ENCODE measurements at regions not wholly inside any gene's neighbourhood (a gene's known extent, or its start where the extent isn't known, plus 50 kb on each side); places are given as distances from the start of the nearest gene placed in this dataset.

DNA sequence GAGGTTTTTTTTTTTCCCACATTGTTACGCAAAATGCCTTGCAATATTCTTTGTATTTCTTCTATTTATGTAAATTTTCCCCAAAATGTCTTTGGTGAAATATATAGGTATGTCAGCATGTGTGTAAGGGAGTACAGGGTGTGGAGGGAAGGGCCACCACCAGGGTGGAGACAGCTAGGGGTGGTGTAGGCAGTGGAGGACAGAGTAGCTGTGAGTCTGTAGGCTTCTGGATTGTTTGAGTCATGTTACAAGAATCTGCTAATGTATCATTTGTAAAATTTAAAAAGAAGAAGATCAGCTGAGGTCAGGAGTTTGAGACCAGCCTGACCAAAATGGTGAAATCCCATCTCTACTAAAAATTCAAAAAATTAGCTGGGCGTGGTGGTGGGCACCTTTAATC lies 175.5 kb downstream of the NXNL2 start:
- peaks cover 0 to 4% (median 0%) of the 10 kb centered on the region in 7 donors for H3K9me3 Mint-ChIP-seq
- no peak overlapping the region for H3K4me2 ChIP-seq (replicated peaks; ENCODE audit: extremely low read depth, low read length, poor library complexity, severe bottlenecking)
- no peak overlapping the region for H3K9ac ChIP-seq (ENCODE audit: insufficient read depth, low read length, poor library complexity, severe bottlenecking)
- H3K9me3 ChIP-seq (replicated peaks in 1 of 2; ENCODE audit: control insufficient read depth in 1 of 2, insufficient read depth in 1 of 2, low read length in 2 of 2), result no peaks in the 10 kb centered on the region
- H3K27ac Mint-ChIP-seq, result no peak overlapping the region
- H3K4me1 Mint-ChIP-seq, result no peaks in the 10 kb centered on the region
- no peaks in the 10 kb centered on the region for H3K36me3 Mint-ChIP-seq
- no CpG with 5 or more reads among the region's 2 CpGs for WGBS (ENCODE audit: insufficient coverage)
- TF ChIP-seq, protein P1, sequence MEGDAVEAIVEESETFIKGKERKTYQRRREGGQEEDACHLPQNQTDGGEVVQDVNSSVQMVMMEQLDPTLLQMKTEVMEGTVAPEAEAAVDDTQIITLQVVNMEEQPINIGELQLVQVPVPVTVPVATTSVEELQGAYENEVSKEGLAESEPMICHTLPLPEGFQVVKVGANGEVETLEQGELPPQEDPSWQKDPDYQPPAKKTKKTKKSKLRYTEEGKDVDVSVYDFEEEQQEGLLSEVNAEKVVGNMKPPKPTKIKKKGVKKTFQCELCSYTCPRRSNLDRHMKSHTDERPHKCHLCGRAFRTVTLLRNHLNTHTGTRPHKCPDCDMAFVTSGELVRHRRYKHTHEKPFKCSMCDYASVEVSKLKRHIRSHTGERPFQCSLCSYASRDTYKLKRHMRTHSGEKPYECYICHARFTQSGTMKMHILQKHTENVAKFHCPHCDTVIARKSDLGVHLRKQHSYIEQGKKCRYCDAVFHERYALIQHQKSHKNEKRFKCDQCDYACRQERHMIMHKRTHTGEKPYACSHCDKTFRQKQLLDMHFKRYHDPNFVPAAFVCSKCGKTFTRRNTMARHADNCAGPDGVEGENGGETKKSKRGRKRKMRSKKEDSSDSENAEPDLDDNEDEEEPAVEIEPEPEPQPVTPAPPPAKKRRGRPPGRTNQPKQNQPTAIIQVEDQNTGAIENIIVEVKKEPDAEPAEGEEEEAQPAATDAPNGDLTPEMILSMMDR (IDR thresholded peaks at IDR 0.05), result no peak
- no peaks in the 10 kb centered on the region for H4K20me1 ChIP-seq (ENCODE audit: insufficient read depth, low read length)
- no peaks in the 10 kb centered on the region for H3K27me3 ChIP-seq (ENCODE audit: control insufficient read depth in 2 of 2, insufficient read depth in 2 of 2, low read length in 2 of 2)
- H3K36me3 ChIP-seq (replicated peaks in 1 of 2; ENCODE audit: control insufficient read depth in 1 of 2, insufficient read depth in 2 of 2, low read length in 2 of 2), result no peaks in the 10 kb centered on the region
- H3K27me3 Mint-ChIP-seq (ENCODE audit: low read depth in 3 of 3), result peaks cover 12 to 15% (median 15%) of the 10 kb centered on the region in 3 donors
- intact Hi-C loops (cut with micrococcal nuclease), result no loop called here
- no peak overlapping the region for H3K4me3 ChIP-seq (replicated peaks in 1 of 3; ENCODE audit: low read depth in 2 of 3, low read length in 3 of 3)
- H3K4me1 ChIP-seq (ENCODE audit: control insufficient read depth in 1 of 2, insufficient read depth in 2 of 2, low read length in 2 of 2), result no peaks in the 10 kb centered on the region
- H3K4me3 Mint-ChIP-seq, result no peak overlapping the region
- no peak for DNase-seq
- H2AFZ ChIP-seq (ENCODE audit: insufficient read depth, low read depth, low read length, poor library complexity, severe bottlenecking), result no peak overlapping the region
- H3K27ac ChIP-seq (ENCODE audit: low read depth in 1 of 2, low read length in 2 of 2), result no peak overlapping the region
- H3K79me2 ChIP-seq (ENCODE audit: insufficient read depth, low read length), result no peaks in the 10 kb centered on the region

DNA sequence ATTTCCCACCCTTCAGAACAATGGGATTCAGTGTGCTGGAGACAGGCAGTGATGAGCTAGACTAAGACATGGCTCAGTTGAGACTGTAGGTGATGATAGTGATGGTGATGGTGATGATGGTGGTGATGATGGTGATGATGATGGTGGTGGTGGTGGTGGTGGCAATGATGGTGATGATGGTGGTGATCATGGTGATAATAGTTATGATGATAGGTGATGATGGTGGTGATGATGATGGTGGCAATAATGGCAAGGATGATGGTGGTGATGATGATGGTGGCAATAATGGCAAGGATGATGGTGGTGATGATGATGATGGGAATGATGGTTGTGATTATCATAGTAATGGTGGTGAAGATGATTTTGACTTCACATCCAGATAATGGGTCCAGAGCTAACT lies 176.7 kb downstream of the NXNL2 start:
- no peak overlapping the region for H3K27ac ChIP-seq (ENCODE audit: low read depth in 1 of 2, low read length in 2 of 2)
- H3K9ac ChIP-seq (ENCODE audit: insufficient read depth, low read length, poor library complexity, severe bottlenecking), result no peak overlapping the region
- H3K9me3 ChIP-seq (replicated peaks in 1 of 2; ENCODE audit: control insufficient read depth in 1 of 2, insufficient read depth in 1 of 2, low read length in 2 of 2), result no peaks in the 10 kb centered on the region
- intact Hi-C loops (cut with micrococcal nuclease), result no loop called here
- Mint-ChIP-seq H3K4me1 (no peaks in the 10 kb centered on the region), H3K27me3 (ENCODE audit: low read depth in 3 of 3) (peaks cover 12 to 17% (median 15%) of the 10 kb centered on the region in 3 donors), H3K27ac (no peak overlapping the region), H3K36me3 (no peaks in the 10 kb centered on the region), H3K9me3 (peaks cover 0 to 4% (median 0%) of the 10 kb centered on the region in 7 donors), H3K4me3 (no peak overlapping the region)
- TF ChIP-seq, protein P1 (IDR thresholded peaks at IDR 0.05), result no peak
- no peak overlapping the region for H2AFZ ChIP-seq (ENCODE audit: insufficient read depth, low read depth, low read length, poor library complexity, severe bottlenecking)
- DNase-seq, result no peak
- no peak overlapping the region for H3K4me2 ChIP-seq (replicated peaks; ENCODE audit: extremely low read depth, low read length, poor library complexity, severe bottlenecking)
- H3K27me3 ChIP-seq (ENCODE audit: control insufficient read depth in 2 of 2, insufficient read depth in 2 of 2, low read length in 2 of 2), result peaks cover 0 to 3% of the 10 kb centered on the region in 2 donors
- no peaks in the 10 kb centered on the region for H3K4me1 ChIP-seq (ENCODE audit: control insufficient read depth in 1 of 2, insufficient read depth in 2 of 2, low read length in 2 of 2)
- no peak overlapping the region for H3K4me3 ChIP-seq (replicated peaks in 1 of 3; ENCODE audit: low read depth in 2 of 3, low read length in 3 of 3)
- H3K36me3 ChIP-seq (replicated peaks in 1 of 2; ENCODE audit: control insufficient read depth in 1 of 2, insufficient read depth in 2 of 2, low read length in 2 of 2), result no peaks in the 10 kb centered on the region
- H4K20me1 ChIP-seq (ENCODE audit: insufficient read depth, low read length), result no peaks in the 10 kb centered on the region
- no peaks in the 10 kb centered on the region for H3K79me2 ChIP-seq (ENCODE audit: insufficient read depth, low read length)

Data from CD14-positive monocyte (primary cell).